Stimulated activated CD4-positive, alpha-beta T cell treated with anti-CD3 and anti-CD28 coated beads, Interleukin-12 subunit alpha, Interleukin-12 subunit beta, amount 100 ng/mL, for 24 hours (primary cell): ENCODE measurements at regions not wholly inside any gene's neighbourhood (a gene's known extent, or its start where the extent isn't known, plus 50 kb on each side); places are given as distances from the start of the nearest gene placed in this dataset.
"Not testable (repeated sequence)": the region's sequence is repeated elsewhere in the genome, so short reads cannot be mapped to it uniquely, and the experiment has no call there.

Source experiments
- DNase-seq, 2 experiments: peaks; one replicate each; pipeline ENCODE4 v3.0.0-alpha.2; 2020; ENCODE audit warnings: low read depth in 2 of 2

GRCh38 chr3:130151555-130151954 lies 69.9 kb downstream of the ALG1L2 start:
- DNase-seq: not testable (repeated sequence)

GRCh38 chr3:130153247-130153646 lies 71.6 kb downstream of the ALG1L2 start:
- DNase-seq: not testable (repeated sequence)

GRCh38 chr3:130155464-130155863 lies 73.8 kb downstream of the ALG1L2 start:
- DNase-seq: not testable (repeated sequence)

GRCh38 chr3:130166856-130167255 lies 85.2 kb downstream of the ALG1L2 start:
- DNase-seq: not testable (repeated sequence)

- DNase-seq: not testable (repeated sequence)
These were observed 93.6 kb downstream of the ALG1L2 start for GRCh38 chr3:130175195-130175594.

GRCh38 chr3:130176476-130177256 lies 95.0 kb downstream of the ALG1L2 start:
- not testable (repeated sequence) for DNase-seq

GRCh38 chr3:130178835-130179234 lies 97.2 kb downstream of the ALG1L2 start:
- DNase-seq: not testable (repeated sequence)

- peak; percentile 2 to 17 for DNase-seq
These were observed 97.8 kb downstream of the ALG1L2 start for GRCh38 chr3:130179353-130179970.

GRCh38 chr3:130182475-130182874 lies 100.8 kb downstream of the ALG1L2 start:
- not testable (repeated sequence) for DNase-seq

GRCh38 chr3:130183689-130184088 lies 102.1 kb downstream of the ALG1L2 start:
- not testable (repeated sequence) for DNase-seq

- not testable (repeated sequence) for DNase-seq
These were observed 102.8 kb downstream of the ALG1L2 start for GRCh38 chr3:130184152-130185024.

GRCh38 chr3:130201272-130201671 lies 119.6 kb downstream of the ALG1L2 start:
- not testable (repeated sequence) for DNase-seq

- not testable (repeated sequence) for DNase-seq
These were observed 122.0 kb downstream of the ALG1L2 start for GRCh38 chr3:130203633-130204032.

- DNase-seq: no peak
These were observed 117.9 kb upstream of the COL6A5 start for GRCh38 chr3:130227540-130227939.

- DNase-seq: no peak
These were observed 102.5 kb upstream of the COL6A5 start for GRCh38 chr3:130242850-130243569.

- no peak for DNase-seq
These were observed 101.7 kb upstream of the COL6A5 start for GRCh38 chr3:130243808-130244207.

GRCh38 chr3:130250982-130251381 lies 94.5 kb upstream of the COL6A5 start:
- DNase-seq: no peak

- no peak for DNase-seq
These were observed 90.0 kb upstream of the COL6A5 start for GRCh38 chr3:130255442-130255841.

- DNase-seq: no peak
These were observed 88.6 kb upstream of the COL6A5 start for GRCh38 chr3:130256821-130257340.

GRCh38 chr3:130258532-130258952 lies 86.9 kb upstream of the COL6A5 start:
- DNase-seq: no peak
